ENCODE measurements at regions not wholly inside any gene's neighbourhood (a gene's known extent, or its start where the extent isn't known, plus 50 kb on each side); places are given as distances from the start of the nearest gene placed in this dataset.
"Not testable (repeated sequence)": the region's sequence is repeated elsewhere in the genome, so short reads cannot be mapped to it uniquely, and the experiment has no call there.

DNA sequence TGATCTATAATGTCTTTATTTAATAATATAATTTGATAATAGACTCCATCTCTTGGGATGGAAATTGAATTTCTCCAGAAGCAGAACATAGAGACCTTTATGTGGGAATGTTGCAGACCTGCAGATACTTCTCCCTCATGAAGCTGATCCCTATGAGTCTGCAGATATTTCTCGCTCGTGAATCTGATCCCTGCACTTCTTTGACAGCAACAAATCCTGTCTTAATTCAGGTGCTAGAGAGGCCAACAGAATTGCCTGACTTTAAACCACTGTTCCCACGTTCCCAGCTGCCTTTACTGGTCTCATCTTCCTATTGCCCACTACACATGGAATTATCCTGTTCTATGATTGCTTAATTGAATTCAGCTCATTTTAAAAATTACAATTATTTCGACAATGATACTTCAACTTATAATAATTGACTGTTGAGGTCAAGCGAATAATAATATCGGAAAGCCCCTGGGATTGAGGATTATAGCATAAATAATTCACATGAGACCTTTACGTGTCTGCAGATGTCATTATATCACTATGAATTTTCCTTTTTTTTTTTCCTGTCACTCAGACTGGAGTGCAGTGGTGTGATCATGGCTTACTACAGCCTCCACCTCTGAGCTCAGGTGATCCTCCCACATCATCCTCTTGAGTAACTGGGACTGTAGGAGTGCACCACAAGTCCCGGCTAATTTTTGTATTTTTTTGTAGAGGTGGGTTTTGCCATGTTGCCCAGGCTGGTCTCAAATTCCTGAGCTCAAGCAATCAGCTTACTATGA, 486.4 kb upstream of the ADARB2 start:
- no peak for DNase-seq (ENCODE audit: extremely low read depth, low read depth, low spot score)

GRCh38 chr10:2222631-2223030, 485.3 kb upstream of the ADARB2 start:
- no peak for DNase-seq (ENCODE audit: extremely low read depth, low read depth, low spot score)

GRCh38 chr10:2214805-2215204, 477.5 kb upstream of the ADARB2 start:
- no peak for DNase-seq (ENCODE audit: extremely low read depth, low read depth, low spot score)

DNA sequence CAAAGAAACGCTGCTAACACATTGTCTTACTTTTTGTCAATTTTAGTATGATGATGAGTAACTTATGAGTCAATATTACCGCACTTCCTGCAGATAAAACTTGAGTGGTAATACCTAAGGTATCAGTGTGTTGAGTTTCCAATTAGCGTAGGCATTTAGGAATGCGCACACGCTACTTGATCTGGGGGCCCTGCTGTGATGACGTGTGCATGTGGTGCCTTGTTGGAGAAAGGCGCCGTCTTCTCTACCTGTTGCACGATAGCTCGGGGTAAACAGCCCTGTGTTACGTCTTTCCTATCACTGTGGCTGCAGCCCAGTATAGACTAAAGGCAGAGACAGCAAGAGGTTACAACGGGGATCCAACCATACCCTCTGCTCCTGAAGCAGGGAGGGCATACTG, 476.8 kb upstream of the ADARB2 start:
- DNase-seq (ENCODE audit: extremely low read depth, low read depth, low spot score) = no peak

DNA sequence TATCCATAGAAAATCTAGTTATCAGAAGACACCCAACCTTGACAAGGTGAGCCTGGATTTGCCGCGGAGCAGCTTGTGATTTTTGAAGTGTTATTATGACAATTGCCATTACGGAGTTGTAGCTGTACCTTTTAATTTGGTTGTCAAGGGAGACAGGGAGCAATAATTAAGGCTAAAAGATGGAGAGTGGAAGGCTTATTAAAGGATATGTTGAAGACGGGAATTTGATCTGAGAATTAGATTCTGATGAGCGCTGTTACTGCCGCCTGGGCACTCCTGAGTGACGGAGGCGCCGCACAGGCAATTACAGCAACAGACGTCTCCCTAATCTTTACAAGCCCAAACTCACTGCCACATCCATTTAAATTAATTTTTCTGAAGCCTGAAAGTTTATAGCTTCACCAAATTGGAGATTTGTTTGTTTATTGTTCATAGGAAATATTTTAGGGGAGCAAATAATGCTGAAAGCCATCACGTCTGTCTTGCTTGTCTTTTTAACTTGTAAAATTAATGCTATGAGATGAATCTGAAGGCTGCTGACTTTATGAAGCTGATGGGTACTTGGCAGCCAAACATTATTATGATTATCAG, 475.0 kb upstream of the ADARB2 start:
- no peak for DNase-seq (ENCODE audit: extremely low read depth, low read depth, low spot score)

- no peak for DNase-seq (ENCODE audit: extremely low read depth, low read depth, low spot score)
These were observed 472.8 kb upstream of the ADARB2 start for GRCh38 chr10:2210088-2210487.

- DNase-seq (ENCODE audit: extremely low read depth, low read depth, low spot score) = no peak
These were observed 470.8 kb upstream of the ADARB2 start for GRCh38 chr10:2208106-2208505.

- no peak for DNase-seq (ENCODE audit: extremely low read depth, low read depth, low spot score)
These were observed 470.1 kb upstream of the ADARB2 start for GRCh38 chr10:2207246-2207922.

GRCh38 chr10:2205406-2205805, 468.1 kb upstream of the ADARB2 start:
- no peak for DNase-seq (ENCODE audit: extremely low read depth, low read depth, low spot score)

DNA sequence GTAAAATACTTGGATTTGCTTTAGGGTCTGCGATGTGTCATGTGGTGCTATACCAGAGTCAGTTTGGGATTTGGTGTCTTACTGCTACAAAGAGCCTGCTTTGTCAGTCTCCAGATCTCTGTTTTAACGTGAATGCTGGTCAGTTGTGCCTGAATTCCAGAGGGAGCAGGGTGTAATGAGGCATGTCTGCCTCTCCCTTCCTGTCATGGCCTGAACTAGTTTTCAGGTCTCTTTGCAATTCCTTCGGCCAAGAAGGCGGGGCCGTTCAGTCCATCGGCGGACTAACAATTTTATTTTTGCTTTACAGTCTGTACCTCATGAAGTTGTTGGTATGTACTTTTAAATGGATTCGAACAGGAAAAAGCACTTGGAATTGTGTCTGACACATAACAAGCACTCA, 465.1 kb upstream of the ADARB2 start:
- DNase-seq (ENCODE audit: extremely low read depth, low read depth, low spot score) = no peak

DNA sequence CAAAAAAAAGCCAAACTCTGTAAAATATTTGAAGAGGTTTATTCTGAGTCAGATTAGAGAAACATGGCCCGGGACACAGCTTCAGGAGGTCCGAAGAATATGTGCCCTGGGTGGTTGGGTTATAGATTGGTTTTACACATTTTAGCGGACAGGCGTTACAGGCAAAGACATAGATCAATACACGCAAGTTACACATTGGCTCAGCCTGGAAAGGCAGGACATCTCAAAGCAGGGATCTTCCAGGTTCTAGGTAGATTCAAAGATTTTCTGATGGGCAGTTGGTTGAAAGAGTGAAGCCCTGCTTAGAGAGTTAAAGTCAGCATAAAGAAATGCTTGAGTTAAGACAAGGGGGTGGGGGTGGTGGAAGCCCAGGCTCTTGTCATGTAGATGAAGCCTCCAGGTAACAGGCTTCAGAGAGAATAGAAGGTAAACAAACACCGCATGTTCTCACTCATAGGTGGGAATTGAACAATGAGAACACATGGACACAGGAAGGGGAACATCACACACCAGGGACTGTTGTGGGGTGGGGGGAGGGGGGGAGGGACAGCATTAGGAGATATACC, 464.3 kb upstream of the ADARB2 start:
- DNase-seq (ENCODE audit: extremely low read depth, low read depth, low spot score) = no peak

- DNase-seq (ENCODE audit: extremely low read depth, low read depth, low spot score) = no peak
These were observed 460.3 kb upstream of the ADARB2 start for GRCh38 chr10:2197663-2198062.

DNA sequence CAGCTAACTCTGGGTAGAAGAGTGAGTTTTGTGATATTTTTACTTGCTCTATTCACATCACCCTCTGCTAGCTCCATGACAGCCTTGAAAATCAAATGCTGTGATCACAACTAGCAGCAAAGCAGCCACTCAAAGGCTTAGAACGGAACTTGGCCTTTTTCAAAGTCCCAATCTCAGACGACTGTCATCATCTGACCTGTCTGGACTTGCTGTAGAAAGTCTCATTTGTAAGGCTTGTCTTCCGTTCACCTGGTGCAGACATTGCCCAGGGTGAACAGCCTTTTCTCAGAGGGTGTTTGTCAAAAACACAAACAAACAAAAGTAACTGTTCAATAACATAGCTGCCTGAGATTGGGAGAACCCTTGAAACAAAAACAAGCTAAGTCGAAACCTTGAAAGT, 458.9 kb upstream of the ADARB2 start:
- DNase-seq (ENCODE audit: extremely low read depth, low read depth, low spot score) = no peak

DNA sequence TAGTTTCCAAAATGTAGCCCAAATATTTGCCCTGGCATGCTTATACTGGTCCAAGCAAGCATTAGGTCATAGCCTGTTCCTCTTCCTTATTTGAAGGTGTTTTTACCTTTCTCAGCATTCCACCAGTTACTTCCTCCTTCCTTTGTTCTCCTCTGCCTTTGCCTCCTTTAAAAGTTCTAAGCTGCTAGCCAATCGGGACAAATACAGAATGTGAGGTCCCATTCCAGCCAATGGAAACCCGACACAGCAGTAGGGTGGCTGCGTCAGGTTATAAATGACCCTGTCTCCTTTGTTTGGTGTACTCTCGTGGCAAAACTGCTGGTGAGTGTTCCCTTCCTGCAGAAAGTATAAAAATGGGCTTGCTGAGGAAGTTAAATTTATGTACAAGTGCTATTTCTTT, 452.0 kb upstream of the ADARB2 start:
- DNase-seq (ENCODE audit: extremely low read depth, low read depth, low spot score) = not testable (repeated sequence)

GRCh38 chr10:2188371-2188770, 451.0 kb upstream of the ADARB2 start:
- DNase-seq (ENCODE audit: extremely low read depth, low read depth, low spot score) = no peak

GRCh38 chr10:2173327-2173726, 436.0 kb upstream of the ADARB2 start:
- no peak for DNase-seq (ENCODE audit: extremely low read depth, low read depth, low spot score)

DNA sequence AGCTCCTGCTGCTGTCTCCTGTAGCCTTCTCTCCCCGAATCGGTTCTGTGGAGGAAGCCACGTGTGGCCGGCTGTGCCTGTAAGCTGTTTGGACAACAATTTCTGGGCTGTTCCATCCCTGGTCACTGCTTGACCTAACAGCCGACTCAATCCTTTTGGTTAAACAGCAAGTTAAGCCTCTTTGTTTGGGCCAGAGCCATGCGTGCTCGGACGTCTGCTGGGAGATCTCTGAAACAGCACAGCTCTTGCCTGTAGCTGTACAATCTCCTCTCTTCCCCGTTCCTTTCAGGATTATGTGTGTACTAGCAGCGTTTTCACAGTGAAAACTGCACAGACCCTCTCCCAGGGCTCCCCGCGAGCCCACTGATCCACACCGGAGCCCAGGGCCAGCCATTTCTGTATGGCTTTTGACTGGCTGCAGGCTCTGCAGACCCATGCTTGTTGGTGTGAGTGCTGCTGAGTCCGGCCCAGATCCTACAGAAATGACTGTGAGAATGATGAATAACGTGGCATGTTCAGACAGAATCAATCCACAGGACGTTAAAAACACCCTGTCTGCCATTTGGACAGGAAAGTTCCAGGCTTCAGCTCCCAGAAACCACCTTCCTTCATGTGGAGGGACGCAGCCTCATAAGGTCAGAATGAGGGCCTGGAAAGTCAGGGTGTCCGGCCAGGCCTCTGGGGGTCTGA, 428.6 kb upstream of the ADARB2 start:
- no peak for DNase-seq (ENCODE audit: extremely low read depth, low read depth, low spot score)

DNA sequence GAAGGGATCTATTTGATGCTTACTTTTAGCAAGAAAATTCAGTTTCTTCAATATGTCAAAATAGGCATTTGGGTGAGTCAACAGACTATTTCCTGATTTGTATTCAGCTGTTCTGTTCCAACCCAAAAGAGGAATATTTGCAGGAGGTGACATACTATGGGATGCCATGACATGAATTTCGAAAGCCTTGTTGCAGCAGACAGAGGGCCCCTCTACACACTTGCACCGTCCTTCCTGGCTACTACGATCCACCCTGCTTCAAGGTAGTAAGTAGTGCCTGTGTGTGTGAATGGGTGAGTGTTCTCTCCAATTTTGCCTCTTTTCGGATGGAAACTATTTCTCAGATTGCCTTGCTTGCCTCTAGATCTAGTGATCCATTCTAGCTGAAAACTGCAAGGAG, 413.0 kb upstream of the ADARB2 start:
- DNase-seq (ENCODE audit: extremely low read depth, low read depth, low spot score) = no peak

GRCh38 chr10:2145926-2146478, 408.7 kb upstream of the ADARB2 start:
- DNase-seq (ENCODE audit: extremely low read depth, low read depth, low spot score) = no peak

- DNase-seq (ENCODE audit: extremely low read depth, low read depth, low spot score) = no peak
These were observed 408.2 kb upstream of the ADARB2 start for GRCh38 chr10:2145491-2145890.

- DNase-seq (ENCODE audit: extremely low read depth, low read depth, low spot score) = no peak
These were observed 407.3 kb upstream of the ADARB2 start for GRCh38 chr10:2144584-2144983.
